ENCODE measurements at regions not wholly inside any gene's neighbourhood (a gene's known extent, or its start where the extent isn't known, plus 50 kb on each side); places are given as distances from the start of the nearest gene placed in this dataset.

DNA sequence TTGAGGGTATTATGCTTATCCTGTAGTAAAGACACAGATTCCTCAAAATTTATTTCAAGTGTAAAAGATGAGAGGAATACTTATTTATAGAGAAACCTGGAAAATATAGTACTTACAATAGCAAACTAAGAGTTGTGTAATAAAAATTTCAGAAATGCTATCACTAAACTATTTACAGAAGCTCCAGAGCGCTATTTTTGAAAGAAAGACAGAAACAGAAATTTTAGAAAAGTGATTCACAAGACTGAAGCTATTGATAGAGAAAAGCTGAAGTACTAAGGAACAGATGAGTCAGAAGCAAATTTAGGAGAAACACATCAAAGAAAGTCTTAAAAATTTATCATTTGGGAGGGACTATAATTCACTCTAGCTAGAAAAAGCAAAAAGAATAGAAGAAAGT lies 1174.2 kb downstream of the DIAPH3 start:
- no peaks in the 10 kb centered on the region for H3K36me3 Mint-ChIP-seq
- Histone ChIP-seq H3K4me3 (ENCODE audit: low read length) (no peak overlapping the region), H3K36me3 (ENCODE audit: control insufficient read depth in 2 of 3, insufficient read depth in 3 of 3, low read length in 3 of 3) (no peaks in the 10 kb centered on the region), H3K9me3 (ENCODE audit: control insufficient read depth in 2 of 3, low read length in 3 of 3) (no peaks in the 10 kb centered on the region), H3K4me1 (ENCODE audit: control insufficient read depth in 2 of 2, insufficient read depth in 2 of 2, low read length in 2 of 2) (no peaks in the 10 kb centered on the region), H3K27ac (ENCODE audit: low read depth, low read length) (no peak overlapping the region), H3K27me3 (ENCODE audit: control insufficient read depth in 2 of 2, insufficient read depth in 2 of 2, low read length in 2 of 2) (no peaks in the 10 kb centered on the region)
- H3K27me3 Mint-ChIP-seq, result no peaks in the 10 kb centered on the region
- no peak overlapping the region for H3K4me3 Mint-ChIP-seq
- peaks cover 0 to 25% (median 6%) of the 10 kb centered on the region in 11 donors for H3K9me3 Mint-ChIP-seq
- no peaks in the 10 kb centered on the region for H3K4me1 Mint-ChIP-seq
- DNase-seq, result no peak
- intact Hi-C loops (cut with micrococcal nuclease), result no loop called here
- POLR2A ChIA-PET, result no interaction called here
- ATAC-seq, result no peak
- H3K27ac Mint-ChIP-seq, result no peak overlapping the region
- CTCF ChIA-PET, result no interaction called here

DNA sequence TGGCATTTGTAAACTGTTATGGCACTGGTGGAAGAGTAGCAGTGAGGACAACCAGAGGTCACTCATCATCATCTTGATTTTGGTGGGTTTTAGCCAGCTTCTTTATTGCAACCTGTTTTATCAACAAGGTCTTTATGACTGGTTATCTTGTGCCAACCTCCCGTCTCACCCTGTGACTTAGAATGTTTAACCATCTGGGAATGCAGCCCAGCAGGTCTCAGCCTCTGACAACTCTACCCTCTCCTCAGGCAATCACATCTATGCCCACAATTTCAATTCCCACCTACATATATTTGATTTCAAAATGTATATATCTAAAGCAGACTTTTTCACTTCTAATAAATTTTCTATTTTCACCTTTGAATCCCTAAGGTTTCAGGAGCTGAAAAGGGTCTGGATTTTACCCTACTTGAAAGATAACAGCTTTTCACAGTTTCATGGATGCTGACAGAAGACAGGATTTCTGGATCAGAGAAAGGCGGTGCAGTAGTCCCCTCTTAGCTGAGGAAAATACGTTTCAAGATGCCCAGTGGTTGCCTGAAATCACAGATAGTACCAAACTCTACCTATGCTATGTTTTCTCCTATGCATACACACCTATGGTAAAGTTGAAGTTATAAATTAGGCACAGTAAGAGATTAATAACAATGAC lies 1171.8 kb downstream of the DIAPH3 start:
- Mint-ChIP-seq H3K9me3 (peaks cover 0 to 14% (median 2%) of the 10 kb centered on the region in 11 donors), H3K27ac (no peak overlapping the region), H3K4me1 (no peaks in the 10 kb centered on the region), H3K27me3 (no peaks in the 10 kb centered on the region), H3K36me3 (no peaks in the 10 kb centered on the region), H3K4me3 (no peak overlapping the region)
- Histone ChIP-seq H3K27me3 (ENCODE audit: control insufficient read depth in 2 of 2, insufficient read depth in 2 of 2, low read length in 2 of 2) (no peaks in the 10 kb centered on the region), H3K4me1 (ENCODE audit: control insufficient read depth in 2 of 2, insufficient read depth in 2 of 2, low read length in 2 of 2) (no peaks in the 10 kb centered on the region), H3K4me3 (ENCODE audit: low read length) (no peak overlapping the region), H3K36me3 (ENCODE audit: control insufficient read depth in 2 of 3, insufficient read depth in 3 of 3, low read length in 3 of 3) (no peaks in the 10 kb centered on the region), H3K9me3 (ENCODE audit: control insufficient read depth in 2 of 3, low read length in 3 of 3) (no peaks in the 10 kb centered on the region), H3K27ac (ENCODE audit: low read depth, low read length) (no peak overlapping the region)
- ChIA-PET CTCF (no interaction called here), POLR2A (no interaction called here)
- ATAC-seq, result no peak
- no peak for DNase-seq
- intact Hi-C loops (cut with micrococcal nuclease), result no loop called here

DNA sequence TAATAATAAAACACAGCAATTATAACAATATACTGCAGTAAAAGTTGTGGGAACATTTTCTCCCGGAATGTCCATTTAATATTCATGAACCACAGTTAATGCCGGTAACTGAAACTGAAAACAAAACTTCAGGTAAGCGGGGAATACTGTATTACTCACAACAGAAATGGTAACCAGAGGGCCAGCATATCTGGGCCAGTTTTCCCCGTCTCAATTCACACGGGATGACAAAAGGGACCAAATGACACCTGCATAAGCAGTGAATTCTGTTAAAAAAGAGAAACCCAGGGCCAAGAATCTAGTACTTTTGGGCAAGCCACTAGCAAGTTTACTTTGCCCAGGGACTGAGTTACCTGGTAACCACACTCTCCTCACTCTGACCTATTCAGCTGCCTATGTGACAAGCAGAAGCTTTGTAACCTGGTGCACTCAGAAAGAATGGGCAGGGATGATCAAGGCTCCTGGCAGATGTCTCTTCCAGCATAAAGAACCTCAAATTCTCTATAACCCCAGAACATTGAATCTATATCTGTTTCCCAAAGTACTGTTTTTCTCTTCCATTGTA lies 1171.2 kb downstream of the DIAPH3 start:
- POLR2A ChIA-PET, result no interaction called here
- H3K27me3 Mint-ChIP-seq, result no peaks in the 10 kb centered on the region
- intact Hi-C loops (cut with micrococcal nuclease), result no loop called here
- Histone ChIP-seq H3K36me3 (ENCODE audit: control insufficient read depth in 2 of 3, insufficient read depth in 3 of 3, low read length in 3 of 3) (no peaks in the 10 kb centered on the region), H3K4me1 (ENCODE audit: control insufficient read depth in 2 of 2, insufficient read depth in 2 of 2, low read length in 2 of 2) (no peaks in the 10 kb centered on the region), H3K9me3 (ENCODE audit: control insufficient read depth in 2 of 3, low read length in 3 of 3) (no peaks in the 10 kb centered on the region), H3K4me3 (ENCODE audit: low read length) (no peak overlapping the region), H3K27ac (ENCODE audit: low read depth, low read length) (no peak overlapping the region), H3K27me3 (ENCODE audit: control insufficient read depth in 2 of 2, insufficient read depth in 2 of 2, low read length in 2 of 2) (no peaks in the 10 kb centered on the region)
- H3K4me1 Mint-ChIP-seq, result no peaks in the 10 kb centered on the region
- DNase-seq, result no peak
- no peak overlapping the region for H3K4me3 Mint-ChIP-seq
- peaks cover 0 to 10% (median 3%) of the 10 kb centered on the region in 11 donors for H3K9me3 Mint-ChIP-seq
- CTCF ChIA-PET, result no interaction called here
- ATAC-seq, result no peak
- no peak overlapping the region for H3K27ac Mint-ChIP-seq
- H3K36me3 Mint-ChIP-seq, result no peaks in the 10 kb centered on the region

DNA sequence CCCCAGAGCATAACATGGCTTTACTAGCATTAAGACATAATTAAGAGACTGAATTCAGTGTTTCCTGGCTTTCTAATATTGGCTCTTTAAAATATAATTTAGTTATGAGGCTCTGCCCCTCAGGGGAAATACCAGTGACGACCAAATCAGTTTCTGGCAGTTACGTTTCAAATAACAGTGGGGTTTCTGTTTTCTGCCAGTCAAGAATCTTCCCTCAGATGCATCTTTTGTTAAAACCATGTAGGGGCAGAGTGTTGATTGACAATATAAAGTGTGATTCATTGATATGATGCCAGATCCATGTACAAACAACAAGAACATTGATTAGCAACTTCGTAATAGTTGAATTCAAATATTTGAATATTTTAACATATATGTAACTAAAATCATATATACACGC lies 1169.7 kb downstream of the DIAPH3 start:
- Mint-ChIP-seq H3K4me3 (no peak overlapping the region), H3K4me1 (no peaks in the 10 kb centered on the region), H3K36me3 (no peaks in the 10 kb centered on the region), H3K9me3 (peaks cover 0 to 6% (median 0%) of the 10 kb centered on the region in 11 donors), H3K27me3 (no peaks in the 10 kb centered on the region), H3K27ac (no peak overlapping the region)
- CTCF ChIA-PET, result interaction anchor here (0.7 kb wide), 1 partner anchor 22 kb away, joined by 3 read pairs; no protein-coding TSS in a partner anchor
- H3K9me3 ChIP-seq (ENCODE audit: control insufficient read depth in 2 of 3, low read length in 3 of 3), result no peaks in the 10 kb centered on the region
- ATAC-seq, result no peak
- no peak for DNase-seq
- H3K27me3 ChIP-seq (ENCODE audit: control insufficient read depth in 2 of 2, insufficient read depth in 2 of 2, low read length in 2 of 2), result no peaks in the 10 kb centered on the region
- POLR2A ChIA-PET, result no interaction called here
- H3K36me3 ChIP-seq (ENCODE audit: control insufficient read depth in 2 of 3, insufficient read depth in 3 of 3, low read length in 3 of 3), result no peaks in the 10 kb centered on the region
- no peak overlapping the region for H3K4me3 ChIP-seq (ENCODE audit: low read length)
- intact Hi-C loops (cut with micrococcal nuclease), result no loop called here
- H3K4me1 ChIP-seq (ENCODE audit: control insufficient read depth in 2 of 2, insufficient read depth in 2 of 2, low read length in 2 of 2), result no peaks in the 10 kb centered on the region
- H3K27ac ChIP-seq (ENCODE audit: low read depth, low read length), result no peak overlapping the region

DNA sequence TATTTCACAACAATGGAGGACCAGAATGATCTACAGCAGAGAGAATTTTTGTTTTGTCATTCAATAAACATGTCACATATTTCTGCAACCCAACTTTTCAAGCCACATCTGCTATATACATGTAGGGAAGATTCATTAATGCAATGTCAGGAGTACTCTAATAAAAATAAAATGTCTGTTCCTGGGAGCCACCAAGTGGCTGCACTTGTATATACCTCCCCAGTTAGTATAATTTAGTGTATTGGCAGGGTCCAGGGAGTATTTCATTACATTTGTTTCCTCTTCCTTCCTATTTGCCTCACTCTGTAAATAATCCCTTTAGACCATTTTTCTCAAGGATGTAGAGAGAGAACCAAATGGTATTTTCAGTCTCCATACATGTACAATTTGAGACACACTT lies 1169.0 kb downstream of the DIAPH3 start:
- Mint-ChIP-seq H3K36me3 (no peaks in the 10 kb centered on the region), H3K4me1 (no peaks in the 10 kb centered on the region), H3K9me3 (peaks cover 0 to 6% (median 0%) of the 10 kb centered on the region in 11 donors), H3K4me3 (no peak overlapping the region), H3K27me3 (no peaks in the 10 kb centered on the region), H3K27ac (no peak overlapping the region)
- DNase-seq (no peak), ATAC-seq (no peak)
- ChIA-PET CTCF (interaction anchor here (0.7 kb wide), 1 partner anchor 22 kb away, joined by 3 read pairs; no protein-coding TSS in a partner anchor), POLR2A (no interaction called here)
- Histone ChIP-seq H3K4me1 (ENCODE audit: control insufficient read depth in 2 of 2, insufficient read depth in 2 of 2, low read length in 2 of 2) (no peaks in the 10 kb centered on the region), H3K9me3 (ENCODE audit: control insufficient read depth in 2 of 3, low read length in 3 of 3) (no peaks in the 10 kb centered on the region), H3K36me3 (ENCODE audit: control insufficient read depth in 2 of 3, insufficient read depth in 3 of 3, low read length in 3 of 3) (no peaks in the 10 kb centered on the region), H3K27ac (ENCODE audit: low read depth, low read length) (no peak overlapping the region), H3K4me3 (ENCODE audit: low read length) (no peak overlapping the region), H3K27me3 (ENCODE audit: control insufficient read depth in 2 of 2, insufficient read depth in 2 of 2, low read length in 2 of 2) (no peaks in the 10 kb centered on the region)
- intact Hi-C loops (cut with micrococcal nuclease), result no loop called here

DNA sequence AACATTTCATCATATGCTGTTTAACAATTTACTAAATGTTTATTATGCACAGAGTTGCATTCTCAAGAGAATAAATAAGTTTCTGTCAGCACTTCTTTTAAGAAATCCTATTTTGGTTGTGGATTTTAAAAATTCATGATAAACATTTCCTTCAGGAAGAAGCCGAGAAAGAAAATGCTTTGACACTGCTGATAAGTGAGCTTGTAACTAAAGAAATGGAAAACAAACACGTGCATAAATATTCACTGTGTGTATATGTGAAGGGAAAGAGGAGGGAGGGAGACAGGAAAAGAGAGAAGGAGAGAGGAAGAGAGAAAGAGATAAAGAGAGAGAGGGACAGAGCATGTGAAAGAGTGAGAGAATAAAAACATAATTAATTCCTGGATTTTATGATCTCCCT lies 1165.0 kb downstream of the DIAPH3 start:
- no peaks in the 10 kb centered on the region for H3K4me1 ChIP-seq (ENCODE audit: control insufficient read depth in 2 of 2, insufficient read depth in 2 of 2, low read length in 2 of 2)

DNA sequence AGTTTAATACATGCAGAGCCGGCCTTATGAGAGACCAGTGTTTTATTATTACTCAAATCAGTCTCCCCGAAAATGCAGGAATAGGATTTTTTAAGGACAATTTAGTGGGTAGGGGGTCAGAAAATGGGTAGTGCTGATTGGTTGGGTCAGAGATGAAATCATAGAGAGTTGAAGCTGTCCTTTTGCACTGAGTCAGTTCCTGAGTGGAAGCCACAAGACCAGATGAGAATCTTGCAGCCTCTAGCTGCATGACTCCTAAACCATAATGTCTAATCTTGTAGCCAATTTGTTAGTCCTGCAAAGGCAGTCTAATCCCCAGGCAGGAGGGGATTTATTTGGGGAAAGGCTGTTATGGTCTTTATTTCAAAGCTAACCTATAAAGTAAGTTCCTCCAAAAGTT lies 1163.9 kb downstream of the DIAPH3 start:
- Histone ChIP-seq H3K27me3 (ENCODE audit: control insufficient read depth in 2 of 2, insufficient read depth in 2 of 2, low read length in 2 of 2) (no peaks in the 10 kb centered on the region), H3K4me3 (ENCODE audit: low read length) (no peak overlapping the region), H3K4me1 (ENCODE audit: control insufficient read depth in 2 of 2, insufficient read depth in 2 of 2, low read length in 2 of 2) (no peaks in the 10 kb centered on the region), H3K36me3 (ENCODE audit: control insufficient read depth in 2 of 3, insufficient read depth in 3 of 3, low read length in 3 of 3) (no peaks in the 10 kb centered on the region), H3K27ac (ENCODE audit: low read depth, low read length) (no peak overlapping the region), H3K9me3 (ENCODE audit: control insufficient read depth in 2 of 3, low read length in 3 of 3) (no peaks in the 10 kb centered on the region)
- intact Hi-C loops (cut with micrococcal nuclease), result no loop called here
- H3K4me3 Mint-ChIP-seq, result no peak overlapping the region
- ChIA-PET POLR2A (no interaction called here), CTCF (no interaction called here)
- no peaks in the 10 kb centered on the region for H3K4me1 Mint-ChIP-seq
- no peaks in the 10 kb centered on the region for H3K27me3 Mint-ChIP-seq
- H3K27ac Mint-ChIP-seq, result no peak overlapping the region
- H3K9me3 Mint-ChIP-seq, result peaks cover 0 to 9% (median 3%) of the 10 kb centered on the region in 11 donors
- no peak for ATAC-seq
- DNase-seq, result no peak
- H3K36me3 Mint-ChIP-seq, result peaks cover 0 to 5% (median 0%) of the 10 kb centered on the region in 5 donors

More for the DNA sequence above, 1165.0 kb downstream of the DIAPH3 start:
- Mint-ChIP-seq H3K27ac (no peak overlapping the region), H3K4me3 (no peak overlapping the region), H3K36me3 (peaks cover 0 to 5% (median 0%) of the 10 kb centered on the region in 5 donors), H3K9me3 (peaks cover 0 to 9% (median 1%) of the 10 kb centered on the region in 11 donors), H3K27me3 (no peaks in the 10 kb centered on the region), H3K4me1 (no peaks in the 10 kb centered on the region)
- ChIA-PET POLR2A (no interaction called here), CTCF (no interaction called here)
- no peaks in the 10 kb centered on the region for H3K27me3 ChIP-seq (ENCODE audit: control insufficient read depth in 2 of 2, insufficient read depth in 2 of 2, low read length in 2 of 2)
- DNase-seq, result no peak
- intact Hi-C loops (cut with micrococcal nuclease), result no loop called here
- H3K27ac ChIP-seq (ENCODE audit: low read depth, low read length), result no peak overlapping the region
- no peak for ATAC-seq
- H3K9me3 ChIP-seq (ENCODE audit: control insufficient read depth in 2 of 3, low read length in 3 of 3), result no peaks in the 10 kb centered on the region
- no peak overlapping the region for H3K4me3 ChIP-seq (ENCODE audit: low read length)
- H3K36me3 ChIP-seq (ENCODE audit: control insufficient read depth in 2 of 3, insufficient read depth in 3 of 3, low read length in 3 of 3), result no peaks in the 10 kb centered on the region
